HepG2 (cell line): ENCODE measurements at regions not wholly inside any gene's neighbourhood (a gene's known extent, or its start where the extent isn't known, plus 50 kb on each side); places are given as distances from the start of the nearest gene placed in this dataset.

Source experiments
- BRCA1 ChIP-seq: sonication (generic); formaldehyde crosslinking; IDR thresholded peaks from 2 replicates; pipeline ENCODE4 v1.4.0; 2020; ENCODE audit warnings: missing genetic modification reagents
- HES4 ChIP-seq: sonication (generic); formaldehyde crosslinking; IDR thresholded peaks from 2 replicates; pipeline ENCODE4 v1.9.0; 2021; ENCODE audit warnings: mild to moderate bottlenecking, missing genetic modification reagents, borderline replicate concordance
- MEF2D ChIP-seq: sonication (generic); formaldehyde crosslinking; IDR thresholded peaks from 2 replicates; pipeline ENCODE4 v1.5.1; 2020; ENCODE audit warnings: mild to moderate bottlenecking, missing genetic modification reagents
- MZF1 ChIP-seq: sonication (generic); formaldehyde crosslinking; IDR thresholded peaks from 2 replicates; pipeline ENCODE4 v1.8.1; 2023; ENCODE audit warnings: mild to moderate bottlenecking, missing genetic modification reagents, borderline replicate concordance
- RBM39 ChIP-seq: fragments of 200-400 bp; formaldehyde crosslinking; IDR thresholded peaks from one replicate; pipeline ENCODE4 v1.6.1; 2018; ENCODE audit warnings: antibody characterized with exemption, mild to moderate bottlenecking, low read depth, low read length; ENCODE audit not compliant: poor library complexity, severe bottlenecking
- RNF2 ChIP-seq: fragments of 450-650 bp; conservative IDR thresholded peaks from 2 replicates; pipeline ENCODE4 v1.6.1; 2016; ENCODE audit warnings: low read depth
- YY1 ChIP-seq: IDR thresholded peaks from 2 replicates; pipeline ENCODE4 v1.6.1; 2011; ENCODE audit warnings: low read length, low read depth, moderate library complexity, mild to moderate bottlenecking; ENCODE audit not compliant: insufficient read depth, insufficient replicate concordance
- ZBTB7A ChIP-seq: sonication (generic); formaldehyde crosslinking; IDR thresholded peaks from 2 replicates; pipeline ENCODE4 v1.8.0; 2022; ENCODE audit warnings: mild to moderate bottlenecking, missing genetic modification reagents
- ZNF138 ChIP-seq: sonication (generic); formaldehyde crosslinking; IDR thresholded peaks from 2 replicates; pipeline ENCODE4 v1.5.0; 2020; ENCODE audit warnings: mild to moderate bottlenecking, low read depth, missing genetic modification reagents
- ZNF746 ChIP-seq: sonication (generic); formaldehyde crosslinking; IDR thresholded peaks from 2 replicates; pipeline ENCODE4 v1.8.0; 2022; ENCODE audit warnings: mild to moderate bottlenecking, missing genetic modification reagents
- TF ChIP-seq, protein P1 (sequence below): sonication (generic); formaldehyde crosslinking; IDR thresholded peaks from 2 replicates; pipeline ENCODE4 v1.5.1; 2020; ENCODE audit warnings: missing genetic modification reagents, mild to moderate bottlenecking, borderline replicate concordance
- TF ChIP-seq, protein P2 (sequence below): sonication (generic); formaldehyde crosslinking; IDR thresholded peaks from 2 replicates; pipeline ENCODE4 v1.5.0; 2020; ENCODE audit warnings: mild to moderate bottlenecking, missing genetic modification reagents, moderate library complexity
- TF ChIP-seq, protein P3 (sequence below): sonication (generic); formaldehyde crosslinking; IDR thresholded peaks from 2 replicates; pipeline ENCODE4 v1.4.0; 2020; ENCODE audit warnings: missing genetic modification reagents, mild to moderate bottlenecking, borderline replicate concordance
- TF ChIP-seq, protein P4 (sequence below), 2 experiments: sonication (generic) in 1 of 2; formaldehyde crosslinking in 1 of 2; IDR thresholded peaks; 2 replicates each; pipeline versions ENCODE4 v1.5.1 to v1.6.1; 2011 to 2020; ENCODE audit warnings: borderline replicate concordance in 1 of 2, low read depth in 1 of 2, low read length in 1 of 2, mild to moderate bottlenecking in 1 of 2, missing genetic modification reagents in 1 of 2, moderate library complexity in 1 of 2

DNA sequence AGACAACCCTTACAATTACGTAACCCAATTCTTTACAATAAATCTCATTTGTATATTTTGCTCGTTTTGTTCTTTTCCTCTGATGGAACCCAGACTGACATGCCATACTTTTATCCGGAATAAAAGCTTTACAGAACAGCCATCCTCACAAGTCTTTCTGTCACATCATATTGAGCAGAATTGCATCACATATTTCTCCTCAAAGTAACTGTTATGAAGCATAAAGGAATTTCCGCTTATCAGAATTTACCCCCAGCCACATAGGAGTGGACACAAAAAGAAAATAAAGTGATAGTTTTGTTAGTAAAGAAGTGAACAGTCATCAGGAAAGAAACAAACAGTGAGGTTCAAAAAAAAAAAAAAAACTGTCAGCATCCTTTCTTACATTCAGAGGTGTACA, 539.5 kb upstream of the LUZP2 start:
- no peak for TF ChIP-seq RNF2
- TF ChIP-seq, protein P1, sequence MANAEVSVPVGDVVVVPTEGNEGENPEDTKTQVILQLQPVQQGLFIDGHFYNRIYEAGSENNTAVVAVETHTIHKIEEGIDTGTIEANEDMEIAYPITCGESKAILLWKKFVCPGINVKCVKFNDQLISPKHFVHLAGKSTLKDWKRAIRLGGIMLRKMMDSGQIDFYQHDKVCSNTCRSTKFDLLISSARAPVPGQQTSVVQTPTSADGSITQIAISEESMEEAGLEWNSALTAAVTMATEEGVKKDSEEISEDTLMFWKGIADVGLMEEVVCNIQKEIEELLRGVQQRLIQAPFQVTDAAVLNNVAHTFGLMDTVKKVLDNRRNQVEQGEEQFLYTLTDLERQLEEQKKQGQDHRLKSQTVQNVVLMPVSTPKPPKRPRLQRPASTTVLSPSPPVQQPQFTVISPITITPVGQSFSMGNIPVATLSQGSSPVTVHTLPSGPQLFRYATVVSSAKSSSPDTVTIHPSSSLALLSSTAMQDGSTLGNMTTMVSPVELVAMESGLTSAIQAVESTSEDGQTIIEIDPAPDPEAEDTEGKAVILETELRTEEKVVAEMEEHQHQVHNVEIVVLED (CRISPR knock-in tag): no peak
- TF ChIP-seq HES4 (CRISPR knock-in tag): no peak
- TF ChIP-seq RBM39: no peak
- TF ChIP-seq, protein P2, sequence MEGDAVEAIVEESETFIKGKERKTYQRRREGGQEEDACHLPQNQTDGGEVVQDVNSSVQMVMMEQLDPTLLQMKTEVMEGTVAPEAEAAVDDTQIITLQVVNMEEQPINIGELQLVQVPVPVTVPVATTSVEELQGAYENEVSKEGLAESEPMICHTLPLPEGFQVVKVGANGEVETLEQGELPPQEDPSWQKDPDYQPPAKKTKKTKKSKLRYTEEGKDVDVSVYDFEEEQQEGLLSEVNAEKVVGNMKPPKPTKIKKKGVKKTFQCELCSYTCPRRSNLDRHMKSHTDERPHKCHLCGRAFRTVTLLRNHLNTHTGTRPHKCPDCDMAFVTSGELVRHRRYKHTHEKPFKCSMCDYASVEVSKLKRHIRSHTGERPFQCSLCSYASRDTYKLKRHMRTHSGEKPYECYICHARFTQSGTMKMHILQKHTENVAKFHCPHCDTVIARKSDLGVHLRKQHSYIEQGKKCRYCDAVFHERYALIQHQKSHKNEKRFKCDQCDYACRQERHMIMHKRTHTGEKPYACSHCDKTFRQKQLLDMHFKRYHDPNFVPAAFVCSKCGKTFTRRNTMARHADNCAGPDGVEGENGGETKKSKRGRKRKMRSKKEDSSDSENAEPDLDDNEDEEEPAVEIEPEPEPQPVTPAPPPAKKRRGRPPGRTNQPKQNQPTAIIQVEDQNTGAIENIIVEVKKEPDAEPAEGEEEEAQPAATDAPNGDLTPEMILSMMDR (CRISPR knock-in tag): no peak
- TF ChIP-seq ZNF138 (CRISPR knock-in tag): no peak
- no peak for TF ChIP-seq YY1
- TF ChIP-seq MZF1: no peak
- TF ChIP-seq, protein P3, sequence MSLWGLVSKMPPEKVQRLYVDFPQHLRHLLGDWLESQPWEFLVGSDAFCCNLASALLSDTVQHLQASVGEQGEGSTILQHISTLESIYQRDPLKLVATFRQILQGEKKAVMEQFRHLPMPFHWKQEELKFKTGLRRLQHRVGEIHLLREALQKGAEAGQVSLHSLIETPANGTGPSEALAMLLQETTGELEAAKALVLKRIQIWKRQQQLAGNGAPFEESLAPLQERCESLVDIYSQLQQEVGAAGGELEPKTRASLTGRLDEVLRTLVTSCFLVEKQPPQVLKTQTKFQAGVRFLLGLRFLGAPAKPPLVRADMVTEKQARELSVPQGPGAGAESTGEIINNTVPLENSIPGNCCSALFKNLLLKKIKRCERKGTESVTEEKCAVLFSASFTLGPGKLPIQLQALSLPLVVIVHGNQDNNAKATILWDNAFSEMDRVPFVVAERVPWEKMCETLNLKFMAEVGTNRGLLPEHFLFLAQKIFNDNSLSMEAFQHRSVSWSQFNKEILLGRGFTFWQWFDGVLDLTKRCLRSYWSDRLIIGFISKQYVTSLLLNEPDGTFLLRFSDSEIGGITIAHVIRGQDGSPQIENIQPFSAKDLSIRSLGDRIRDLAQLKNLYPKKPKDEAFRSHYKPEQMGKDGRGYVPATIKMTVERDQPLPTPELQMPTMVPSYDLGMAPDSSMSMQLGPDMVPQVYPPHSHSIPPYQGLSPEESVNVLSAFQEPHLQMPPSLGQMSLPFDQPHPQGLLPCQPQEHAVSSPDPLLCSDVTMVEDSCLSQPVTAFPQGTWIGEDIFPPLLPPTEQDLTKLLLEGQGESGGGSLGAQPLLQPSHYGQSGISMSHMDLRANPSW (CRISPR knock-in tag): no peak
- TF ChIP-seq ZNF746 (CRISPR knock-in tag): no peak
- no peak for TF ChIP-seq BRCA1
- TF ChIP-seq, protein P4, sequence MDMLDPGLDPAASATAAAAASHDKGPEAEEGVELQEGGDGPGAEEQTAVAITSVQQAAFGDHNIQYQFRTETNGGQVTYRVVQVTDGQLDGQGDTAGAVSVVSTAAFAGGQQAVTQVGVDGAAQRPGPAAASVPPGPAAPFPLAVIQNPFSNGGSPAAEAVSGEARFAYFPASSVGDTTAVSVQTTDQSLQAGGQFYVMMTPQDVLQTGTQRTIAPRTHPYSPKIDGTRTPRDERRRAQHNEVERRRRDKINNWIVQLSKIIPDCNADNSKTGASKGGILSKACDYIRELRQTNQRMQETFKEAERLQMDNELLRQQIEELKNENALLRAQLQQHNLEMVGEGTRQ (IDR thresholded peaks at IDR 0.05; ENCODE audit: low read depth, low read length): no peak
- TF ChIP-seq, protein P4 (CRISPR knock-in tag; IDR thresholded peaks at IDR 0.05; ENCODE audit: borderline replicate concordance): no peak
- no peak for TF ChIP-seq MEF2D (CRISPR knock-in tag)
- no peak for TF ChIP-seq ZBTB7A (CRISPR knock-in tag)
